Heart left ventricle (tissue), 13 donors: ENCODE measurements at regions not wholly inside any gene's neighbourhood (a gene's known extent, or its start where the extent isn't known, plus 50 kb on each side); places are given as distances from the start of the nearest gene placed in this dataset.

ENCODE experiments used
- POLR2A ChIP-seq, 2 donors: fragments of 450-650 bp; IDR thresholded peaks; one replicate each; pipeline ENCODE4 v1.6.1; 2017; ENCODE audit warnings: antibody characterized with exemption in 2 of 2, mild to moderate bottlenecking in 2 of 2, moderate library complexity in 2 of 2
- TF ChIP-seq, protein P1 (sequence below), 12 donors: fragments of 200-600 bp; sonication (generic) in 4 of 12; IDR thresholded peaks; one replicate each; pipeline versions ENCODE4 v1.5.0 to v1.8.0; 2018 to 2022; ENCODE audit warnings: antibody characterized with exemption in 12 of 12, mild to moderate bottlenecking in 5 of 12
- donor health status: ischemic (EF 13 %, LVEDD 7.1; RV severe dilation, severe dysfunction).
- donor health status: DM: no; HTN: yes; CAD: no.
- donor health status: DM: no; HTN: no; CAD: no.
- donor health status: ischemic (EF 25% LVEDD 6.9; RV normal size, moderate dysfunction).
- donor health status: ischemic (EF 25% LVEDD 5.7; RV mildly dilated, moderate dysfunction).
- donor health status: ischemic (EF 35%, LVEDD 5.7; RV mildly dilated, moderate dysfunction).
- donor health status: nonischemic (EF 11% LVEDD 7.7; RV severe dilation, severe dysfunction).
- donor health status: DM: yes; HTN: yes; CAD: no.
- donor health status: PGD.
- donor health status: ischemic (EF 29% LVEDD 5.4; RV normal size, mild dysfunction).
- donor health status: nonischemic (EF 23%, LVEDD 6.1; RV moderate dilation, normal function).

DNA sequence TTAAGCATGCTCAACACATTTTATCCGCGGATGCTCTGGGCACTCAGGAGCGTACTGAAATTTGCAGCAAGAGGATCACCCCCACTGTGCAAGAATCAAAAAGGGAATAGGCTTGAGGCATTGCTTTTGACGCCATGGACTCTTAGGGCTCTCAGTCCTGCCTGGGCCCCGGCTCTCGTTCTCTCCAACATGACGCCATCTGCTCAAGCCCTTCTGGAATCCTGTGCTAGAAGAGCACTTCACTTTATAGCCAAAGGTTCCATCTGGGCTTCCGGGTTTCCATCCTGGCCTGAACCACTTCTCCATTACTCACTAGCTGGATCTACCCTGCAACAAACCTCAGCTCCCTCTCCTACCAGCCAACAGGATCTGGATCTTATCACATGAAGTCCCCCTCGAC, 105.3 kb downstream of the FOXF2 start:
- TF ChIP-seq, protein P1, sequence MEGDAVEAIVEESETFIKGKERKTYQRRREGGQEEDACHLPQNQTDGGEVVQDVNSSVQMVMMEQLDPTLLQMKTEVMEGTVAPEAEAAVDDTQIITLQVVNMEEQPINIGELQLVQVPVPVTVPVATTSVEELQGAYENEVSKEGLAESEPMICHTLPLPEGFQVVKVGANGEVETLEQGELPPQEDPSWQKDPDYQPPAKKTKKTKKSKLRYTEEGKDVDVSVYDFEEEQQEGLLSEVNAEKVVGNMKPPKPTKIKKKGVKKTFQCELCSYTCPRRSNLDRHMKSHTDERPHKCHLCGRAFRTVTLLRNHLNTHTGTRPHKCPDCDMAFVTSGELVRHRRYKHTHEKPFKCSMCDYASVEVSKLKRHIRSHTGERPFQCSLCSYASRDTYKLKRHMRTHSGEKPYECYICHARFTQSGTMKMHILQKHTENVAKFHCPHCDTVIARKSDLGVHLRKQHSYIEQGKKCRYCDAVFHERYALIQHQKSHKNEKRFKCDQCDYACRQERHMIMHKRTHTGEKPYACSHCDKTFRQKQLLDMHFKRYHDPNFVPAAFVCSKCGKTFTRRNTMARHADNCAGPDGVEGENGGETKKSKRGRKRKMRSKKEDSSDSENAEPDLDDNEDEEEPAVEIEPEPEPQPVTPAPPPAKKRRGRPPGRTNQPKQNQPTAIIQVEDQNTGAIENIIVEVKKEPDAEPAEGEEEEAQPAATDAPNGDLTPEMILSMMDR (IDR thresholded peaks at IDR 0.05): no peak
- no peak for TF ChIP-seq POLR2A (IDR thresholded peaks at IDR 0.05)
